GM10248 (cell line): ENCODE measurements at regions not wholly inside any gene's neighbourhood (a gene's known extent, or its start where the extent isn't known, plus 50 kb on each side); places are given as distances from the start of the nearest gene placed in this dataset.

ENCODE experiments used
- CTCF ChIA-PET: fragments of 300-600 bp; sonication (Branson Sonifier 250); formaldehyde crosslinking; extraction: SDS; loops from one replicate; lab custom pipeline; 2021; ENCODE audit warnings: antibody characterized with exemption; lab: Yijun Ruan, JAX
- POLR2A ChIA-PET: fragments of 350-650 bp; sonication (Branson Sonifier 250); formaldehyde crosslinking; extraction: SDS; loops from one replicate; lab custom pipeline; 2020; ENCODE audit warnings: antibody characterized with exemption; lab: Yijun Ruan, JAX
- DNase-seq: peaks from one replicate; pipeline ENCODE4 v3.0.0; 2012; ENCODE audit errors: extremely low spot score
- CTCF ChIP-seq: IDR thresholded peaks from 2 replicates; pipeline ENCODE4 v1.5.1; 2012; ENCODE audit warnings: mild to moderate bottlenecking, low read depth; ENCODE audit errors: extremely low read depth, missing control alignments, control extremely low read depth

- POLR2A ChIA-PET: no interaction called here
Measured at GRCh38 chr11:130545449-130546072, 97.1 kb downstream of the ADAMTS15 start.

GRCh38 chr11:130546438-130546837, 98.0 kb downstream of the ADAMTS15 start:
- no peak for TF ChIP-seq CTCF
- DNase-seq: no peak
- CTCF ChIA-PET: no interaction called here
- POLR2A ChIA-PET: no interaction called here

More at GRCh38 chr11:130545449-130546072, 97.1 kb downstream of the ADAMTS15 start:
- DNase-seq: no peak
- TF ChIP-seq CTCF: no peak
- CTCF ChIA-PET: interaction anchor here (0.7 kb wide), 1 partner anchor 16 kb away, joined by 3 read pairs; no protein-coding TSS in a partner anchor

GRCh38 chr11:130546901-130547694, 98.7 kb downstream of the ADAMTS15 start:
- POLR2A ChIA-PET: no interaction called here
- DNase-seq: no peak
- CTCF ChIA-PET: no interaction called here
- no peak for TF ChIP-seq CTCF

GRCh38 chr11:130547761-130548490, 99.5 kb downstream of the ADAMTS15 start:
- TF ChIP-seq CTCF: no peak
- ChIA-PET CTCF (interaction anchor here (1.6 kb wide), 1 partner anchor 35 kb away, joined by 3 read pairs; no protein-coding TSS in a partner anchor), POLR2A (no interaction called here)
- no peak for DNase-seq

- POLR2A ChIA-PET: no interaction called here
- DNase-seq: no peak
- CTCF ChIA-PET: interaction anchor here (1.6 kb wide), 1 partner anchor 35 kb away, joined by 3 read pairs; no protein-coding TSS in a partner anchor
- no peak for TF ChIP-seq CTCF
Measured at GRCh38 chr11:130548491-130548833, 100.0 kb downstream of the ADAMTS15 start.

GRCh38 chr11:130549393-130549999, 101.1 kb downstream of the ADAMTS15 start:
- CTCF ChIA-PET: interaction anchor here (1.6 kb wide), 1 partner anchor 36 kb away, joined by 3 read pairs; no protein-coding TSS in a partner anchor
- no peak for TF ChIP-seq CTCF
- POLR2A ChIA-PET: no interaction called here

More at GRCh38 chr11:130549393-130549999, 101.1 kb downstream of the ADAMTS15 start:
- no peak for DNase-seq
